Right ventricle myocardium inferior (tissue), 1 donor: ENCODE measurements at regions not wholly inside any gene's neighbourhood (a gene's known extent, or its start where the extent isn't known, plus 50 kb on each side); places are given as distances from the start of the nearest gene placed in this dataset. TPM values are rescaled to one million over a fixed set of nuclear protein-coding genes. Genes with fewer than 3 reads are reported as not detected.

ENCODE experiments used
- ATAC-seq: fragments of 200-7000 bp; cut with Tn5 transposase; one replicate; pipeline ENCODE4 v1.9.1; 2020; ENCODE audit warnings: mild to moderate bottlenecking, moderate library complexity
- DNase-seq: peaks from one replicate; pipeline ENCODE4 v3.0.0; 2021; ENCODE audit errors: missing footprints
- intact Hi-C: fragments of 100-400 bp; cut with DNase I; formaldehyde crosslinking; loops from one replicate; pipeline ENCODE4 v1.11.0; 2022
- microRNA-seq: library from miRNA; unstranded; fragments of <30 nt; microRNA quantifications from one replicate; pipeline ENCODE4 v1.2.0, GENCODE V29; 2020
- donor health status: DM: no; HTN: yes; CAD: no; lungs with severe emphysema.

GRCh38 chr11:104259121-104259610 lies 95.2 kb upstream of the PDGFD start:
- ATAC-seq (no peak), DNase-seq (no peak)
- intact Hi-C loops = no loop called here

GRCh38 chr11:104256525-104256924 lies 92.6 kb upstream of the PDGFD start:
- intact Hi-C loops = no loop called here
- DNase-seq = no peak
- no peak for ATAC-seq

DNA sequence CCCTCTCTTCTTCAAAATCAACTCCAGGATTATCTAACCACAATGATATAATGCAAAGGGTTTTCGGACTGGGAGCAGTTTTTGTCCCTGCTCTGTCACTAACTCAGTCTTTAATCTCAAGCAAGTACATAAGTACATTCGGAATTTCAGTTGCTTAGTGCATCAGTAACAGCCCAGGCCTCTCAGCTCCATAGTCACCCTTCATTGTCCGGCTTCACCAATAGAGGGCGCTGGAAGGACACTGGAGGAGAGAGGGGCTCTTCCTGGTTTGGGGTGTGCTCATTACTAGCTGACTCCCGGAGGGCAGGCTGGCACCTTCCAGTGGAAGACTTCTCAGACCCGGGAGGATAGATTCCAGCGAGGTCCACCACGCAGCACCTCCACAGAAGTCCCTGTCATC lies 90.4 kb upstream of the PDGFD start:
- no peak for ATAC-seq
- intact Hi-C loops = no loop called here
- DNase-seq = peak; percentile 17

DNA sequence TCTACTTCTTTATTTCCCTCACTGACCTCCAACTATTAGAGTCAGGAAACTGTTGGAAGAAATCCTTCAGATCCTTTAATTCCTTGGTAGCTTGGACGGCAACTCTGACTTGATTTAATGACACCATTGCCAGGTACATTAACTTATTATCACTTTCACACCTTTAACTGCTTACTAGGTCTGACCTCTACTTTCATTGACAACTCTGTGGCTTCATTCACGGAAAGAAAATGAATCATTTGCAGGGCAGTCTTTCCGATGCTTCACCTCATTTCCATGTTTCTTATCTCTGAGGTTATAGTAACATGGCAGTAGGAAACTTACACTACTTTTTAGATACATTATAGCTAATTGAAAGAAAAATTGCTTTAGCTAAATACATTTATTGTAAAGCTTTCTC lies 82.6 kb upstream of the PDGFD start:
- DNase-seq (no peak), ATAC-seq (no peak)
- intact Hi-C loops = no loop called here

DNA sequence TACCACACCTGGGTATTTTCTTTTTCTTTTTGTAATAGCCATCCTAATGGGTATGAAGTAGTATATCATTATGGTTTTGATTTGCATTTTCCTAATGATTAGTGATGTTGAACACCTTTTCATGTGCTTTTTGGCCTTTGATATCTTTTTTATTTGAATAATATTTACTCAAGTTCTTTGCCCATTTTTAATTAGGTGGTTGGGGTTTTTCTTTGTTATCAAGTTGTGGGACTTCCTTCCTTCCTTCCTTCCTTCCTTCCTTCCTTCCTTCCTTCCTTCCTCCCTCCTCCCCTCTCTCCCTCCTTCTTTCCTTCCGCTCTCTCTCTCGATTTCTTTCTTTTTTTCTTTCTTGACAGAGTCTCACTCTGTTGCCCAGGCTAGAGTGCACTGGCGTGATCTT lies 75.0 kb upstream of the PDGFD start:
- intact Hi-C loops = no loop called here
- ATAC-seq (no peak), DNase-seq (no peak)

DNA sequence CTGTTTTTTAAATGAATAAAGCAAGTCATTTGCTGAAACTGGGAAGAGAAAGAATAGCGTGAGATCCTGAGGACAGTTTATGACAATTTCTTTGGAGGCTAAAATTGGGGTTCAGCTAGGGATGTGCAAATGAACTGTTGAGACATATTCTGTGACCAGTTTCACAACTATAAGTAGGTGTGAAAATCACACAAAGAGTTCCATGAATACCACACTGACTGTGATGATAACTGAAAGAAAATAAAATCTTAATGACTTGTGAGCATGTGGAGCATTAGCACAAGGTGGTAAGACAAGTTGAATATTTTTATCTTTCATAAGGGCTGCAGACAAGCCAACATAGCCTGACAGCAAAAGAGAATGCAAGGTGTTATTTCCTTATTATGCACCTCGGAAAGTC lies 61.1 kb upstream of the PDGFD start:
- intact Hi-C loops = no loop called here
- no peak for DNase-seq
- ATAC-seq = no peak

DNA sequence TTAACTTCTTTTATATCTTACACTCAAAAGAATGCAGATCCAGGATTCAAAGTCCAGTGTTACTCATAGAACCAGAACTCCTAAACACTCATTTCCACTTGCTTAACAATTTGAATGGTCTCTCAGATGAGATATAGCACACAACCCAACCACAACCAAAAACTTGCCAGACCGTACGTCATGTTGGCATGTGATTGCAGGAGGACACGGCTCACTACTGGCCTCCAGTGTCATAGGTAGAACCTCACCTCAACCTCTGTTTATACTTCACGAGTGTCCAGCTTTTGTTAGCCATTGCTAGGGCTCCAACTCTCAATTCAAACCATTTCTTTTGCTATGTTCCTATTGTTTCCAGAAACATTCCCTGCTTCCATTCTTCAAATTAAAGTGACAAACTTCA lies 58.5 kb upstream of the PDGFD start:
- intact Hi-C loops = no loop called here
- DNase-seq (no peak), ATAC-seq (no peak)

GRCh38 chr11:104221455-104221854 lies 57.5 kb upstream of the PDGFD start:
- no peak for DNase-seq
- ATAC-seq = no peak
- intact Hi-C loops = no loop called here

- ATAC-seq (peak; percentile 73), DNase-seq (no peak)
- intact Hi-C loops = no loop called here
These were observed 55.1 kb upstream of the PDGFD start for GRCh38 chr11:104219096-104219495.

DNA sequence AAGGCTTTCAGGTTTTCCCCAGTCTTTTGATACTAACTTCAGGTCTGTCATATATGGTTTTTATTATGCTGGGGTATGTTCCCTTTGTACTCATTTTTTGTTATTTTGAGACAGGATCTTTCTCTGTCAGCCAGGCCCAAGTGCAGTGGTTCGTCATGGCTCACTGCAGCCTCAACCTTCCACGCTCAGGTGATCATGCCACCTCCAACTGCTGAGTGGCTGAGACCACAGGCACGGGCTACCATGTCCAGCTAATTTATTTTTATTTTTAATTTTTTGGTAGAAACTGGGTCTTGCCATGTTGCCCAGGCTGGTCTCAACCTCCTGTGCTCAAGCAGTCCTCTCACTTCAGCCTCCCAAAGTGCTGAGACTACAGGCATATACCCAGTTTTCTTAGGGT lies 50.6 kb upstream of the PDGFD start:
- intact Hi-C loops = no loop called here
- DNase-seq (no peak), ATAC-seq (no peak)

Small RNA genes lying in the stretch of these regions (microRNA-seq; reads per million reads assigned to microRNA genes)
- not detected for gene MIR7641-1
